Urinary bladder (tissue), 3 donors: ENCODE measurements at regions not wholly inside any gene's neighbourhood (a gene's known extent, or its start where the extent isn't known, plus 50 kb on each side); places are given as distances from the start of the nearest gene placed in this dataset.
"Not testable (repeated sequence)": the region's sequence is repeated elsewhere in the genome, so short reads cannot be mapped to it uniquely, and the experiment has no call there.

ENCODE experiments used
- DNase-seq: peaks from one replicate; pipeline ENCODE4 v3.0.0-alpha.2; 2015; ENCODE audit errors: extremely low spot score
- H3K27ac ChIP-seq: one replicate; pipeline ENCODE4 v1.5.1; 2013; ENCODE audit warnings: low read depth, mild to moderate bottlenecking, moderate library complexity
- H3K36me3 ChIP-seq: one replicate; pipeline ENCODE4 v1.6.1; 2013; ENCODE audit warnings: mild to moderate bottlenecking, moderate library complexity; ENCODE audit not compliant: insufficient read depth
- H3K4me1 ChIP-seq: one replicate; pipeline ENCODE4 v1.6.1; 2013; ENCODE audit warnings: mild to moderate bottlenecking, moderate library complexity; ENCODE audit not compliant: insufficient read depth
- H3K4me3 ChIP-seq: one replicate; pipeline ENCODE4 v1.5.1; 2013; ENCODE audit warnings: low read depth, low read length
- WGBS: extraction: QIAGEN DNeasy Blood & Tissue Kit; methylation state at CpG from one replicate; pipeline ENCODE4 v1.1.7; 2013; 5-methylcytosine and 5-hydroxymethylcytosine counted together
- donor health status: healthy with polysubstance abuse.
- donor health status: healthy.

- Histone ChIP-seq H3K36me3 (no peaks in the 10 kb centered on the region), H3K27ac (no peak overlapping the region), H3K4me3 (no peak overlapping the region), H3K4me1 (no peaks in the 10 kb centered on the region)
- DNase-seq, result no peak
- 95% methylated on average over 6 of the region's 6 CpGs for WGBS
Observed at GRCh38 chr2:84301717-84302116, 157.4 kb downstream of the SUCLG1 start.

- Histone ChIP-seq H3K4me1 (no peaks in the 10 kb centered on the region), H3K36me3 (no peaks in the 10 kb centered on the region), H3K4me3 (no peak overlapping the region), H3K27ac (no peak overlapping the region)
- no peak for DNase-seq
- 85% methylated on average over 4 of the region's 4 CpGs for WGBS
Observed at GRCh38 chr2:84300696-84301029, 158.4 kb downstream of the SUCLG1 start.

GRCh38 chr2:84300001-84300695, 158.9 kb downstream of the SUCLG1 start:
- 87% methylated on average over 8 of the region's 8 CpGs for WGBS
- DNase-seq, H3K36me3 ChIP-seq, H3K27ac ChIP-seq, H3K4me3 ChIP-seq, H3K4me1 ChIP-seq: not testable (repeated sequence)

GRCh38 chr2:84299211-84299775, 159.8 kb downstream of the SUCLG1 start:
- WGBS, result 81% methylated on average over 3 of the region's 3 CpGs
- no peak for DNase-seq

GRCh38 chr2:84297155-84297554, 161.9 kb downstream of the SUCLG1 start:
- 67% methylated on average over 3 of the region's 3 CpGs for WGBS
- DNase-seq, result no peak

More at GRCh38 chr2:84299211-84299775, 159.8 kb downstream of the SUCLG1 start:
- H3K27ac ChIP-seq, result no peak overlapping the region
- no peaks in the 10 kb centered on the region for H3K4me1 ChIP-seq
- no peaks in the 10 kb centered on the region for H3K36me3 ChIP-seq
- no peak overlapping the region for H3K4me3 ChIP-seq

GRCh38 chr2:84293791-84294380, 165.2 kb downstream of the SUCLG1 start:
- no peaks in the 10 kb centered on the region for H3K36me3 ChIP-seq
- H3K4me3 ChIP-seq, result no peak overlapping the region
- H3K27ac ChIP-seq, result no peak overlapping the region
- WGBS, result 86% methylated on average over 6 of the region's 6 CpGs
- H3K4me1 ChIP-seq, result no peaks in the 10 kb centered on the region
- no peak for DNase-seq

More at GRCh38 chr2:84297155-84297554, 161.9 kb downstream of the SUCLG1 start:
- Histone ChIP-seq H3K4me3 (no peak overlapping the region), H3K4me1 (no peaks in the 10 kb centered on the region), H3K27ac (no peak overlapping the region), H3K36me3 (no peaks in the 10 kb centered on the region)

GRCh38 chr2:84292545-84292944, 166.5 kb downstream of the SUCLG1 start:
- WGBS, result 91% methylated on average over 1 of the region's 1 CpG
- no peaks in the 10 kb centered on the region for H3K36me3 ChIP-seq
- H3K4me1 ChIP-seq, result no peaks in the 10 kb centered on the region
- no peak overlapping the region for H3K27ac ChIP-seq
- DNase-seq, result no peak
- no peak overlapping the region for H3K4me3 ChIP-seq

GRCh38 chr2:84290537-84290936, 168.5 kb downstream of the SUCLG1 start:
- DNase-seq, result no peak
- no peaks in the 10 kb centered on the region for H3K36me3 ChIP-seq
- WGBS, result 93% methylated on average over 29 of the region's 29 CpGs
- H3K27ac ChIP-seq, result no peak overlapping the region
- no peak overlapping the region for H3K4me3 ChIP-seq
- no peaks in the 10 kb centered on the region for H3K4me1 ChIP-seq

GRCh38 chr2:84288293-84288692, 170.8 kb downstream of the SUCLG1 start:
- Histone ChIP-seq H3K36me3 (no peaks in the 10 kb centered on the region), H3K4me1 (no peaks in the 10 kb centered on the region), H3K27ac (no peak overlapping the region), H3K4me3 (no peak overlapping the region)
- DNase-seq, result no peak
- 91% methylated on average over 3 of the region's 3 CpGs for WGBS

- Histone ChIP-seq H3K4me3 (no peak overlapping the region), H3K4me1 (no peaks in the 10 kb centered on the region), H3K36me3 (no peaks in the 10 kb centered on the region), H3K27ac (no peak overlapping the region)
- no peak for DNase-seq
- WGBS, result 83% methylated on average over 4 of the region's 4 CpGs
Observed at GRCh38 chr2:84286878-84287277, 172.2 kb downstream of the SUCLG1 start.

GRCh38 chr2:84285056-84285747, 173.9 kb downstream of the SUCLG1 start:
- Histone ChIP-seq H3K4me1 (no peaks in the 10 kb centered on the region), H3K27ac (no peak overlapping the region), H3K4me3 (no peak overlapping the region), H3K36me3 (no peaks in the 10 kb centered on the region)
- 50% methylated on average over 1 of the region's 1 CpG for WGBS
- no peak for DNase-seq

GRCh38 chr2:84283506-84283905, 175.6 kb downstream of the SUCLG1 start:
- Histone ChIP-seq H3K4me1 (no peaks in the 10 kb centered on the region), H3K4me3 (no peak overlapping the region), H3K36me3 (no peaks in the 10 kb centered on the region), H3K27ac (no peak overlapping the region)
- 41% methylated on average over 3 of the region's 3 CpGs for WGBS
- no peak for DNase-seq

GRCh38 chr2:84281510-84281909, 177.6 kb downstream of the SUCLG1 start:
- WGBS, result 78% methylated on average over 3 of the region's 3 CpGs
- no peak for DNase-seq
- Histone ChIP-seq H3K4me1 (no peaks in the 10 kb centered on the region), H3K27ac (no peak overlapping the region), H3K4me3 (no peak overlapping the region), H3K36me3 (no peaks in the 10 kb centered on the region)

- no peak for DNase-seq
- no peak overlapping the region for H3K27ac ChIP-seq
- no peaks in the 10 kb centered on the region for H3K4me1 ChIP-seq
- H3K36me3 ChIP-seq, result no peaks in the 10 kb centered on the region
- 38% methylated on average over 1 of the region's 1 CpG for WGBS
- H3K4me3 ChIP-seq, result no peak overlapping the region
Observed at GRCh38 chr2:84280873-84281272, 178.2 kb downstream of the SUCLG1 start.
